ENCODE measurements at regions not wholly inside any gene's neighbourhood (a gene's known extent, or its start where the extent isn't known, plus 50 kb on each side); places are given as distances from the start of the nearest gene placed in this dataset.

DNA sequence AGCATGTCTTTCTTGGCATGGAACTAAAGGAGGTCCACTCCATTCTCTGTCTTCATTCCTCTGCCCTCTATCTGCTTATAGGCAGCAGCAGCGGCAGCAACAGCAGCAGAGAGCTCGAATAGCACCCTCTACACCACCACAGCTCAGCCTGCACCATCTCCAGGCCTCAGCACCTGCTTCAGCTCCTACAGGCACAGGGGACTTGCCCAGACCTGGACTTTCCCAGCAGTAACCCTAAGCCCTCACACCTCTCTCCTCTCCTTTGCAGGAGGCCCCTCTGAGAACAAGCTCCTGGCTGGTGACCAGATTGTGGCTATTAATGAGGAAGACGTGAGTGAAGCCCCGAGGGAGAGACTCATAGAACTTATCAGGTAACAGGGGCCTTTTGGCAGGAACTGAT lies 80.7 kb downstream of the FRMPD3 start:
- TF ChIP-seq CTCF (IDR thresholded peaks at IDR 0.05), result no peak
- no peak for TF ChIP-seq POLR2A (IDR thresholded peaks at IDR 0.05)
